NOMO-1 treated with dmso at 0.1 percent for 144 hours (cell line): ENCODE measurements at regions not wholly inside any gene's neighbourhood (a gene's known extent, or its start where the extent isn't known, plus 50 kb on each side); places are given as distances from the start of the nearest gene placed in this dataset.
"Not testable (repeated sequence)": the region's sequence is repeated elsewhere in the genome, so short reads cannot be mapped to it uniquely, and the experiment has no call there.

Experiments used
- DNase-seq: peaks from one replicate; lab custom pipeline; 2025; ENCODE audit not compliant: unreplicated experiment; lab: John Stamatoyannopoulos, UW

- DNase-seq: no peak
Measured at GRCh38 chr12:111249757-111250156, 119.1 kb downstream of the PHETA1 start.

GRCh38 chr12:111249018-111249370 lies 119.9 kb downstream of the PHETA1 start:
- no peak for DNase-seq

GRCh38 chr12:111248236-111249017 lies 120.5 kb downstream of the PHETA1 start:
- DNase-seq: peak; percentile 75

GRCh38 chr12:111247083-111247783 lies 121.7 kb downstream of the PHETA1 start:
- no peak for DNase-seq

GRCh38 chr12:111246477-111247011 lies 122.4 kb downstream of the PHETA1 start:
- DNase-seq: no peak

- DNase-seq: no peak
Measured at GRCh38 chr12:111245701-111246476, 123.0 kb downstream of the PHETA1 start.

- no peak for DNase-seq
Measured at GRCh38 chr12:111244673-111245072, 124.2 kb downstream of the PHETA1 start.

GRCh38 chr12:111242817-111243216 lies 126.1 kb downstream of the PHETA1 start:
- not testable (repeated sequence) for DNase-seq

GRCh38 chr12:111242184-111242583 lies 126.7 kb downstream of the PHETA1 start:
- DNase-seq: no peak

- DNase-seq: no peak
Measured at GRCh38 chr12:111240374-111240773, 128.5 kb downstream of the PHETA1 start.

- DNase-seq: no peak
Measured at GRCh38 chr12:111239235-111239634, 129.7 kb downstream of the PHETA1 start.

- no peak for DNase-seq
Measured at GRCh38 chr12:111238075-111238734, 130.7 kb downstream of the PHETA1 start.

- DNase-seq: not testable (repeated sequence)
Measured at GRCh38 chr12:111234491-111234890, 134.4 kb downstream of the PHETA1 start.

GRCh38 chr12:111233786-111234185 lies 135.1 kb downstream of the PHETA1 start:
- no peak for DNase-seq

- no peak for DNase-seq
Measured at GRCh38 chr12:111230649-111231048, 138.2 kb downstream of the PHETA1 start.

- no peak for DNase-seq
Measured at GRCh38 chr12:111228916-111229666, 139.8 kb downstream of the PHETA1 start.

- DNase-seq: no peak
Measured at GRCh38 chr12:111227476-111228420, 141.1 kb downstream of the PHETA1 start.

GRCh38 chr12:111226680-111227079 lies 142.2 kb downstream of the PHETA1 start:
- DNase-seq: no peak

- DNase-seq: no peak
Measured at GRCh38 chr12:111225307-111225706, 143.6 kb downstream of the PHETA1 start.
